GM12892 (cell line): ENCODE measurements at regions not wholly inside any gene's neighbourhood (a gene's known extent, or its start where the extent isn't known, plus 50 kb on each side); places are given as distances from the start of the nearest gene placed in this dataset.

Experiments
- POLR2A ChIP-seq: IDR thresholded peaks from 2 replicates; pipeline ENCODE4 v1.6.1; 2011; ENCODE audit warnings: low read depth, low read length, control low read depth
- TAF1 ChIP-seq: IDR thresholded peaks from 2 replicates; pipeline ENCODE4 v1.6.1; 2011; ENCODE audit warnings: low read depth, mild to moderate bottlenecking, control low read depth, low read length, borderline replicate concordance

GRCh38 chr21:28317177-28317950, 675.3 kb downstream of the LTN1 start:
- TF ChIP-seq POLR2A (no peak), TAF1 (no peak)
